Endothelial cell of umbilical vein (primary cell): ENCODE measurements at regions not wholly inside any gene's neighbourhood (a gene's known extent, or its start where the extent isn't known, plus 50 kb on each side); places are given as distances from the start of the nearest gene placed in this dataset.

Source experiments
- BruUV-seq: library from RNA; stranded (reverse); fragments of 400-500 nt; replicated peaks from 2 replicates; lab custom pipeline; 2021; lab: Mats Ljungman, UMichigan
- CTCF ChIA-PET: fragments of 300-600, 350-600 bp; sonication (Branson Sonifier 250); formaldehyde crosslinking; loops from one replicate; lab custom pipeline; 2021; ENCODE audit warnings: antibody characterized with exemption, inconsistent platforms; lab: Charles Lee
- POLR2A ChIA-PET: fragments of 300-600, 350-600 bp; sonication (Branson Sonifier 250); formaldehyde crosslinking; loops from one replicate; lab custom pipeline; 2021; ENCODE audit warnings: antibody characterized with exemption, inconsistent platforms; lab: Charles Lee
- DNase-seq: peaks from one replicate; pipeline ENCODE4 v3.0.0-alpha.2; 2011; ENCODE audit warnings: low read depth, low spot score
- FAIRE-seq: peaks from 2 replicates; lab custom pipeline; 2011; peaks lifted over from hg19 to GRCh38; lab: Jason Lieb, UNC
- H2AFZ ChIP-seq: 2 replicates; pipeline ENCODE4 v1.6.0; 2012; ENCODE audit warnings: low read depth, low read length, control low read depth, inconsistent platforms
- H3K27ac ChIP-seq: 2 replicates; pipeline ENCODE4 v1.5.1; 2011; ENCODE audit warnings: low read depth, mild to moderate bottlenecking, control low read depth, low read length, moderate library complexity; ENCODE audit not compliant: insufficient read depth
- H3K27me3 ChIP-seq, 2 experiments: 2 replicates each; pipeline versions ENCODE4 v1.6.0 to v1.6.1; 2011; ENCODE audit warnings: low read length in 2 of 2, mixed read lengths in 1 of 2; ENCODE audit not compliant: control insufficient read depth in 2 of 2, insufficient read depth in 2 of 2
- H3K36me3 ChIP-seq, 2 experiments: 2 replicates in 1 of 2; 3 replicates in 1 of 2; pipeline ENCODE4 v1.5.1; 2011; ENCODE audit warnings: low read length in 2 of 2, mild to moderate bottlenecking in 1 of 2, moderate library complexity in 1 of 2; ENCODE audit not compliant: control insufficient read depth in 2 of 2, insufficient read depth in 2 of 2; ENCODE audit errors: extremely low read depth in 1 of 2
- H3K4me1 ChIP-seq: 3 replicates; pipeline ENCODE4 v1.5.1; 2011; ENCODE audit warnings: mild to moderate bottlenecking, low read length; ENCODE audit not compliant: control insufficient read depth, insufficient read depth; ENCODE audit errors: extremely low read depth
- H3K4me2 ChIP-seq: 2 replicates; pipeline ENCODE4 v1.6.1; 2011; ENCODE audit warnings: low read length, control low read depth, mixed read lengths; ENCODE audit not compliant: insufficient read depth
- H3K4me3 ChIP-seq, 3 experiments: fragments of 200-600 bp in 1 of 3; sonication (generic), shearing (Covaris generic) in 1 of 3; replicated peaks in 1 of 3; 2 replicates each; pipeline ENCODE4 v1.5.1; 2011 to 2016; ENCODE audit warnings: control low read depth in 3 of 3, low read length in 3 of 3, mild to moderate bottlenecking in 2 of 3, inconsistent platforms in 1 of 3, low read depth in 1 of 3, moderate library complexity in 1 of 3; ENCODE audit not compliant: insufficient read depth in 1 of 3
- H3K79me2 ChIP-seq: 2 replicates; pipeline ENCODE4 v1.6.0; 2012; ENCODE audit warnings: low read length, inconsistent platforms; ENCODE audit not compliant: control insufficient read depth, insufficient read depth
- H3K9ac ChIP-seq: replicated peaks from 2 replicates; pipeline ENCODE3; 2011; ENCODE audit warnings: low read length, control low read depth; ENCODE audit not compliant: insufficient read depth; ENCODE audit errors: extremely low read depth
- H3K9me1 ChIP-seq: replicated peaks from 3 replicates; pipeline ENCODE4 v1.6.0; 2011; ENCODE audit warnings: mild to moderate bottlenecking, low read length; ENCODE audit not compliant: control insufficient read depth, insufficient read depth; ENCODE audit errors: extremely low read depth
- H3K9me3 ChIP-seq: replicated peaks from 2 replicates; pipeline ENCODE4 v1.5.1; 2012; ENCODE audit warnings: low read length, inconsistent platforms; ENCODE audit not compliant: control insufficient read depth, insufficient read depth
- H4K20me1 ChIP-seq: replicated peaks from 2 replicates; pipeline ENCODE3; 2011; ENCODE audit warnings: mild to moderate bottlenecking, low read length; ENCODE audit not compliant: control insufficient read depth, insufficient read depth; ENCODE audit errors: extremely low read depth
- EZH2 ChIP-seq: IDR thresholded peaks from 2 replicates; pipeline ENCODE4 v1.6.1; 2012; ENCODE audit warnings: borderline replicate concordance, low read depth, mild to moderate bottlenecking, moderate library complexity, low read length, inconsistent platforms; ENCODE audit not compliant: severe bottlenecking
- FOS ChIP-seq: IDR thresholded peaks from 2 replicates; pipeline ENCODE4 v1.6.1; 2011; ENCODE audit warnings: mild to moderate bottlenecking, low read length, moderate library complexity, borderline replicate concordance; ENCODE audit not compliant: insufficient read depth
- GATA2 ChIP-seq: IDR thresholded peaks from 2 replicates; pipeline ENCODE4 v1.7.0; 2011; ENCODE audit warnings: low read depth, mild to moderate bottlenecking, moderate library complexity, mixed read lengths, low read length; ENCODE audit not compliant: insufficient read length, insufficient read depth
- JUN ChIP-seq: IDR thresholded peaks from 2 replicates; pipeline ENCODE4 v1.6.1; 2011; ENCODE audit warnings: borderline replicate concordance, low read depth; ENCODE audit not compliant: insufficient read length, insufficient read depth
- MYC ChIP-seq: IDR thresholded peaks from one replicate; pipeline ENCODE4 v1.6.1; 2011; ENCODE audit warnings: mild to moderate bottlenecking, low read depth, low read length
- POLR2A ChIP-seq: IDR thresholded peaks from 2 replicates; pipeline ENCODE4 v1.6.1; 2012; ENCODE audit warnings: low read depth, mild to moderate bottlenecking, control low read depth, low read length
- POLR2AphosphoS5 ChIP-seq: IDR thresholded peaks from 2 replicates; pipeline ENCODE4 v1.6.1; 2012; ENCODE audit warnings: low read depth, mild to moderate bottlenecking, control low read depth, low read length, moderate library complexity; ENCODE audit not compliant: insufficient read depth
- dilution Hi-C: fragments of 300-500 bp; cut with MboI; formaldehyde crosslinking; loops from one replicate; pipeline ENCODE4 v1.15.0; 2019; ENCODE audit warnings: low sequenced_read_pairs; ENCODE audit not compliant: extremely low pct_ligation_motif_present
- intact Hi-C: fragments of 100-400 bp; cut with micrococcal nuclease; formaldehyde crosslinking; loops from one replicate; pipeline ENCODE4 v1.10.0; 2022
- TF ChIP-seq, protein P1 (sequence below), 2 donors: IDR thresholded peaks; 1 replicate in 1 of 2; 2 replicates in 1 of 2; pipeline ENCODE4 v1.5.1; 2011; ENCODE audit warnings: low read length in 2 of 2, mild to moderate bottlenecking in 2 of 2, moderate library complexity in 2 of 2, control low read depth in 1 of 2, inconsistent platforms in 1 of 2, low read depth in 1 of 2; ENCODE audit not compliant: insufficient read depth in 1 of 2; ENCODE audit errors: extremely low read depth in 1 of 2
- TF ChIP-seq, protein P2 (sequence below): IDR thresholded peaks from 2 replicates; pipeline ENCODE4 v1.6.1; 2011; ENCODE audit not compliant: insufficient read depth, insufficient read length

DNA sequence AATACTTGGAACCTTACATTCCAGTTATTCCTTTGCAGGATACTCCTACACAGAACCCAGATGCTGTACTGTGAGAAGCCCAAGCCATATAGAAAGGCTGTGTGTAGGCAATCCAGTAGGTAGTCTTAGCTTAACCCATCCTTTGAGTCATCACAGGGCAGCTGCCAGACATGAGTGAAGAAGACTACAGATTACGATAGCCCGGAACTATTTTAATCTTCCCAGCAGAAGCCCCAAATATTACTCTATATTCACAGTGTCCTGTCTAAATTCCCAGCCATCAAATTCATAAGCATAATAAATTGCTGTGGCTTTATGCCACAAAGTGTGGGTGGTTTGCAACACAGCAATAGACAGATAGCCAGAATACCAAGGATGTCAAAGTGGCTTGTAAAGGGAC, 474.1 kb upstream of the STEAP1 start:
- H3K36me3 ChIP-seq: no peaks in the 10 kb centered on the region
- no peaks in the 10 kb centered on the region for H3K4me1 ChIP-seq
- dilution Hi-C loops: no loop called here
- no peaks in the 10 kb centered on the region for H3K9me3 ChIP-seq
- H2AFZ ChIP-seq: no peak overlapping the region
- H3K27me3 ChIP-seq: no peaks in the 10 kb centered on the region
- no peaks in the 10 kb centered on the region for H3K79me2 ChIP-seq
- intact Hi-C loops: no loop called here
- no peak overlapping the region for H3K27ac ChIP-seq
- POLR2A ChIA-PET: no interaction called here
- no TSS peak for BruUV-seq
- H3K4me3 ChIP-seq: no peak overlapping the region
- no peak for TF ChIP-seq MYC
- TF ChIP-seq, protein P1, sequence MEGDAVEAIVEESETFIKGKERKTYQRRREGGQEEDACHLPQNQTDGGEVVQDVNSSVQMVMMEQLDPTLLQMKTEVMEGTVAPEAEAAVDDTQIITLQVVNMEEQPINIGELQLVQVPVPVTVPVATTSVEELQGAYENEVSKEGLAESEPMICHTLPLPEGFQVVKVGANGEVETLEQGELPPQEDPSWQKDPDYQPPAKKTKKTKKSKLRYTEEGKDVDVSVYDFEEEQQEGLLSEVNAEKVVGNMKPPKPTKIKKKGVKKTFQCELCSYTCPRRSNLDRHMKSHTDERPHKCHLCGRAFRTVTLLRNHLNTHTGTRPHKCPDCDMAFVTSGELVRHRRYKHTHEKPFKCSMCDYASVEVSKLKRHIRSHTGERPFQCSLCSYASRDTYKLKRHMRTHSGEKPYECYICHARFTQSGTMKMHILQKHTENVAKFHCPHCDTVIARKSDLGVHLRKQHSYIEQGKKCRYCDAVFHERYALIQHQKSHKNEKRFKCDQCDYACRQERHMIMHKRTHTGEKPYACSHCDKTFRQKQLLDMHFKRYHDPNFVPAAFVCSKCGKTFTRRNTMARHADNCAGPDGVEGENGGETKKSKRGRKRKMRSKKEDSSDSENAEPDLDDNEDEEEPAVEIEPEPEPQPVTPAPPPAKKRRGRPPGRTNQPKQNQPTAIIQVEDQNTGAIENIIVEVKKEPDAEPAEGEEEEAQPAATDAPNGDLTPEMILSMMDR (IDR thresholded peaks at IDR 0.05; ENCODE audit: extremely low read depth in 1 of 2, insufficient read depth in 1 of 2, low read depth in 1 of 2, low read length in 2 of 2): no peak
- TF ChIP-seq EZH2: no peak
- no peak for TF ChIP-seq POLR2AphosphoS5
- no peak for TF ChIP-seq GATA2
- no peak for TF ChIP-seq POLR2A
- no peak for TF ChIP-seq JUN
- TF ChIP-seq FOS: no peak
- TF ChIP-seq, protein P2, sequence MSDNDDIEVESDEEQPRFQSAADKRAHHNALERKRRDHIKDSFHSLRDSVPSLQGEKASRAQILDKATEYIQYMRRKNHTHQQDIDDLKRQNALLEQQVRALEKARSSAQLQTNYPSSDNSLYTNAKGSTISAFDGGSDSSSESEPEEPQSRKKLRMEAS: no peak
- H3K9me1 ChIP-seq: no peaks in the 10 kb centered on the region
- no peak overlapping the region for H3K4me2 ChIP-seq
- no peaks in the 10 kb centered on the region for H4K20me1 ChIP-seq
- no peak for DNase-seq
- CTCF ChIA-PET: no interaction called here
- no peak overlapping the region for H3K9ac ChIP-seq
- FAIRE-seq: no peak
